Trophoblast cell (in vitro differentiated cells and primary cell): ENCODE measurements at regions not wholly inside any gene's neighbourhood (a gene's known extent, or its start where the extent isn't known, plus 50 kb on each side); places are given as distances from the start of the nearest gene placed in this dataset.

Source experiments
- DNase-seq, 2 donors: peaks; one replicate each; pipeline ENCODE4 v3.0.0-alpha.2; 2016
- H2AFZ ChIP-seq: 2 replicates; pipeline ENCODE4 v1.6.1; 2013; ENCODE audit warnings: low read length, moderate library complexity, mild to moderate bottlenecking; ENCODE audit not compliant: insufficient read depth, poor library complexity
- H2AK5ac ChIP-seq: 2 replicates; pipeline ENCODE4 v1.6.1; 2013; ENCODE audit warnings: mild to moderate bottlenecking, low read length
- H2BK120ac ChIP-seq: 2 replicates; pipeline ENCODE4 v1.6.1; 2013; ENCODE audit warnings: low read length, mild to moderate bottlenecking, moderate library complexity; ENCODE audit not compliant: insufficient read depth, poor library complexity
- H2BK12ac ChIP-seq: 2 replicates; pipeline ENCODE4 v1.6.1; 2013; ENCODE audit warnings: mild to moderate bottlenecking, low read length, moderate library complexity
- H2BK5ac ChIP-seq: 2 replicates; pipeline ENCODE4 v1.6.1; 2013; ENCODE audit warnings: low read length, low read depth, moderate library complexity, mild to moderate bottlenecking; ENCODE audit not compliant: poor library complexity
- H3K14ac ChIP-seq: 2 replicates; pipeline ENCODE4 v1.6.1; 2013; ENCODE audit warnings: mild to moderate bottlenecking, low read length
- H3K18ac ChIP-seq: 2 replicates; pipeline ENCODE4 v1.6.1; 2013; ENCODE audit warnings: mild to moderate bottlenecking, low read length
- H3K23ac ChIP-seq: 2 replicates; pipeline ENCODE4 v1.6.1; 2013; ENCODE audit warnings: low read length
- H3K27ac ChIP-seq: 2 replicates; pipeline ENCODE4 v1.5.1; 2013; ENCODE audit warnings: low read depth, mild to moderate bottlenecking, inconsistent platforms, low read length, moderate library complexity
- H3K27me3 ChIP-seq: 2 replicates; pipeline ENCODE4 v1.6.1; 2013; ENCODE audit warnings: inconsistent platforms, mild to moderate bottlenecking, low read length, moderate library complexity; ENCODE audit not compliant: insufficient read depth
- H3K36me3 ChIP-seq, 2 experiments: 1 replicate in 1 of 2; 2 replicates in 1 of 2; pipeline ENCODE4 v1.6.1; 2013; ENCODE audit warnings: low read length in 2 of 2, mild to moderate bottlenecking in 2 of 2, moderate library complexity in 1 of 2; ENCODE audit not compliant: insufficient read depth in 2 of 2, control insufficient read depth in 1 of 2
- H3K4ac ChIP-seq: 2 replicates; pipeline ENCODE4 v1.6.1; 2013; ENCODE audit warnings: low read depth, mild to moderate bottlenecking, low read length, moderate library complexity
- H3K4me1 ChIP-seq, 2 experiments: 1 replicate in 1 of 2; 2 replicates in 1 of 2; pipeline ENCODE4 v1.6.1; 2013; ENCODE audit warnings: low read length in 2 of 2, mild to moderate bottlenecking in 2 of 2, moderate library complexity in 1 of 2; ENCODE audit not compliant: insufficient read depth in 2 of 2, control insufficient read depth in 1 of 2
- H3K4me2 ChIP-seq: 2 replicates; pipeline ENCODE4 v1.6.1; 2013; ENCODE audit warnings: inconsistent platforms, mild to moderate bottlenecking, low read length, moderate library complexity
- H3K4me3 ChIP-seq: 2 replicates; pipeline ENCODE4 v1.5.1; 2013; ENCODE audit warnings: mild to moderate bottlenecking, low read depth, low read length, inconsistent platforms
- H3K79me1 ChIP-seq: one replicate; pipeline ENCODE4 v1.6.1; 2013; ENCODE audit warnings: low read length
- H3K79me2 ChIP-seq: 2 replicates; pipeline ENCODE4 v1.6.1; 2013; ENCODE audit warnings: low read length, mild to moderate bottlenecking; ENCODE audit not compliant: control insufficient read depth, insufficient read depth, poor library complexity
- H3K9ac ChIP-seq: 2 replicates; pipeline ENCODE4 v1.6.1; 2013; ENCODE audit warnings: mild to moderate bottlenecking, low read length
- H3K9me3 ChIP-seq: 2 replicates; pipeline ENCODE4 v1.6.1; 2013; ENCODE audit warnings: low read depth, mild to moderate bottlenecking, control low read depth, inconsistent platforms, low read length; ENCODE audit not compliant: insufficient read depth
- H4K12ac ChIP-seq: 2 replicates; pipeline ENCODE4 v1.6.1; 2013; ENCODE audit warnings: low read depth, mild to moderate bottlenecking, low read length, moderate library complexity
- H4K8ac ChIP-seq: 2 replicates; pipeline ENCODE4 v1.6.1; 2013; ENCODE audit warnings: low read depth, mild to moderate bottlenecking, low read length, moderate library complexity
- H4K91ac ChIP-seq: one replicate; pipeline ENCODE4 v1.6.1; 2013; ENCODE audit warnings: low read depth, mild to moderate bottlenecking, low read length, moderate library complexity
- WGBS: extraction: QIAGEN DNeasy Blood & Tissue Kit; methylation state at CpG from one replicate; pipeline ENCODE4 v1.1.7; 2013; ENCODE audit warnings: missing lambda C conversion rate; ENCODE audit not compliant: insufficient read length, insufficient coverage; ENCODE audit errors: extremely low coverage; 5-methylcytosine and 5-hydroxymethylcytosine counted together

DNA sequence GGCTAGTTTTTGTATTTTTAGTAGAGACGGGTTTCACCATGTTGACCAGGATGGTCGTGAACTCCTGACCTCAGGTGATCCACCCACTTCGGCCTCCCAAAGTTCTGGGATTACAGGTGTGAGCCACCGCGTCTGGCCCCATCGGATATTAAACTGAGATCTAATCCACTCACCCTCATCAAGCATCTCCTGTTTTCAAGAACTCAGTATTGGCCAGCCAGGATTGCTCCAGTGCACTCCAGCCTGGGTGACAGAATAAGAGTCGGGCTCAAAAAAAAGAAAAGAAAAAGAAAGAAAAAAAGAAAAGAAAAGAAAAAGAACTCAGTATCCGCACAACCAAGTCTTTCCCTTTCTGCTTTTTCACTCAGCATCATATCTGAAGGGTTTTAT, 167.6 kb downstream of the OR13H1 start:
- Histone ChIP-seq H3K9me3 (no peaks in the 10 kb centered on the region), H2BK5ac (no peak overlapping the region), H3K23ac (no peak overlapping the region), H2AK5ac (no peak overlapping the region), H3K36me3 (no peaks in the 10 kb centered on the region), H3K14ac (no peak overlapping the region), H3K79me1 (no peaks in the 10 kb centered on the region), H3K27ac (no peak overlapping the region), H3K4me1 (no peaks in the 10 kb centered on the region), H3K9ac (no peak overlapping the region), H2AFZ (no peak overlapping the region), H3K4me3 (no peak overlapping the region), H4K12ac (no peak overlapping the region), H4K8ac (no peak overlapping the region), H2BK12ac (no peak overlapping the region), H2BK120ac (no peak overlapping the region), H3K18ac (no peak overlapping the region), H3K79me2 (no peaks in the 10 kb centered on the region), H3K4me2 (no peak overlapping the region), H4K91ac (no peak overlapping the region), H3K4ac (no peak overlapping the region), H3K27me3 (no peaks in the 10 kb centered on the region)
- peak in 1 of 2 donors; percentile 3 for DNase-seq
- WGBS: no CpG with 5 or more reads among the region's 8 CpGs

DNA sequence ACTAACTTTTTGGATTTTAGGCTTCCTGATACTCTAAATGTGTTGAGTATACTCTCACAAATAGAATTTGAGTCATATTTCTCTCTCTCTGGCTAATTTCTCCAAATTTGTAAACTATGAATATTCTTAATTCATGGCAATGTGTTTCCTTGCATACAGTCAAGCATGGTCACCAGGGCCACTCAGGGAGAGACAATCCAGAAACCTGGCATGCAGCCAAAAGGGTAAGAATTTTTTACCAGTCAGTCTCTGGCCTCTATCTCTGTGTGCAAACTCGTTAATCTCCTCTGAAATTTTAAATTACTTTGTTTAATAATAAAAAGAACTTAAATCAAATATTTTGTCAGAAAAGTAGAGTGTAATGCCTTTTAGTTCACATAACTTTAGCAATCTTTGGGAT, 179.8 kb downstream of the OR13H1 start:
- H3K9me3 ChIP-seq: peaks cover under 1% of the 10 kb centered on the region
- H3K79me1 ChIP-seq: no peaks in the 10 kb centered on the region
- H3K14ac ChIP-seq: no peak overlapping the region
- H3K4me2 ChIP-seq: no peak overlapping the region
- H4K91ac ChIP-seq: no peak overlapping the region
- H3K36me3 ChIP-seq: no peaks in the 10 kb centered on the region
- H3K4ac ChIP-seq: no peak overlapping the region
- H4K12ac ChIP-seq: no peak overlapping the region
- H2BK120ac ChIP-seq: no peak overlapping the region
- no peak overlapping the region for H2AK5ac ChIP-seq
- H3K18ac ChIP-seq: no peak overlapping the region
- no peaks in the 10 kb centered on the region for H3K79me2 ChIP-seq
- H2BK12ac ChIP-seq: no peak overlapping the region
- H2AFZ ChIP-seq: no peak overlapping the region
- H2BK5ac ChIP-seq: no peak overlapping the region
- whole genome bisulfite sequencing: no CpG with 5 or more reads among the region's 1 CpG
- H3K9ac ChIP-seq: no peak overlapping the region
- no peak overlapping the region for H4K8ac ChIP-seq
- DNase-seq: no peak
- no peaks in the 10 kb centered on the region for H3K27me3 ChIP-seq
- H3K27ac ChIP-seq: no peak overlapping the region
- no peak overlapping the region for H3K4me3 ChIP-seq
- H3K23ac ChIP-seq: no peak overlapping the region
- H3K4me1 ChIP-seq: no peaks in the 10 kb centered on the region

DNA sequence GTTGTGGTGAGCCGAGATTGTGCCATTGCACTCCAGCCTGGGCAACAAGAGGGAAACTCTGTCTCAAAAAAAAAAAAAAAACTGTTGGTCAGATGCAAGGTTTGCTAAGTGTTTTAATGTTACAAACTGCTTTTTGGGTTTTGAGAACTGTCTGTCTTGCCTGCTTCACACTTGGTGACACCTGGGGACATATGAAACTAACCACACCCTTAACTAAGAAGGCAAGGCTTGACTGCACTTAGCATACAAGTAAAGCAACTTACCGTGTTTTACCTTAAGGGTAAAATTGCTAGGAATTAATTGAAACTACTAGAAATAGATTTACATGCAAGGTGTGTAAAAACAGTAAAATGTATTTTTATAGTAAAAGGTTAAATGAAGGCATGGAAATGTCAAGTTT, 180.4 kb downstream of the OR13H1 start:
- Histone ChIP-seq H4K8ac (no peak overlapping the region), H3K4me1 (no peaks in the 10 kb centered on the region), H3K4ac (no peak overlapping the region)

DNA sequence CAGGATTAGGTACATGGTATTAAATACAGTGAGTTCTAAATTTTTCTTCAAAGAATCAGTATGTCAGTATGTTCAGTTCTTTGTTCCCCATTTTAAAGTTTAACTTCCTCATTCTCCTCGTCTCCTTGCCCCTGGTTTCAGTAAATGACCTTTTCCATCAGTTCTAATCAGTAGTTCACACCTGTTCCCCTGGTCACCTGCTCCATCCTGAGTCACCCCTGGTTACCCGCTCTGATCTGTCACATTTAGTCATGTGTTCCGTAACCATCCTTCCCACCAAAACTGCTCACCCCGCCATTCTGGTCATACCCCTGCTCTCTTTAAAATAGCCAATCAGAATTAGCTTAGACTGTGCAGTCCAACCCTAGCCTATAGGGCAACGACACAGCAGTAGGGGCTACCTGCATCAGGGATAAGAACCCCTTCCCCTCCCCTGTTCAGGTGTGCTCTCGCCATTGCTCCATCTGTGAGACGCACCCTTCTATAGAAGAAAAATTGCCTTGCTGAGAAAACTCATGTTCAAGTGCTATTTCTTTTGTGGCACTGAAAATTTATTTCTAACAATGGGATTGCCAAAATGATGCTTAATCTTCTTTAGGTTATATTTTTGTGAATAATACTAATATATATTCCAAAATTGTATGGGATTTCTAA, 181.3 kb downstream of the OR13H1 start:
- Histone ChIP-seq H3K18ac (no peak overlapping the region), H3K14ac (no peak overlapping the region), H2AFZ (no peak overlapping the region), H3K4me2 (no peak overlapping the region), H3K4ac (no peak overlapping the region), H4K8ac (no peak overlapping the region), H2BK5ac (no peak overlapping the region), H3K23ac (no peak overlapping the region), H3K9ac (no peak overlapping the region), H3K4me3 (no peak overlapping the region), H3K79me2 (no peaks in the 10 kb centered on the region), H3K36me3 (no peaks in the 10 kb centered on the region), H3K9me3 (peaks cover 2% of the 10 kb centered on the region), H2BK120ac (no peak overlapping the region), H3K27ac (no peak overlapping the region), H3K27me3 (no peaks in the 10 kb centered on the region), H4K91ac (no peak overlapping the region), H4K12ac (no peak overlapping the region), H3K4me1 (no peaks in the 10 kb centered on the region), H2BK12ac (no peak overlapping the region), H3K79me1 (no peaks in the 10 kb centered on the region), H2AK5ac (no peak overlapping the region)
- DNase-seq: no peak
- WGBS: no CpG with 5 or more reads among the region's 7 CpGs

More for the DNA sequence above, 180.4 kb downstream of the OR13H1 start:
- no peaks in the 10 kb centered on the region for H3K27me3 ChIP-seq
- no peak overlapping the region for H3K9ac ChIP-seq
- H2BK12ac ChIP-seq: no peak overlapping the region
- no peaks in the 10 kb centered on the region for H3K36me3 ChIP-seq
- H3K23ac ChIP-seq: no peak overlapping the region
- H4K91ac ChIP-seq: no peak overlapping the region
- H3K4me2 ChIP-seq: no peak overlapping the region
- no peaks in the 10 kb centered on the region for H3K79me2 ChIP-seq
- no peak overlapping the region for H2BK5ac ChIP-seq
- WGBS: no CpG with 5 or more reads among the region's 2 CpGs
- H3K4me3 ChIP-seq: no peak overlapping the region
- H3K27ac ChIP-seq: no peak overlapping the region
- no peaks in the 10 kb centered on the region for H3K79me1 ChIP-seq
- no peak overlapping the region for H2AFZ ChIP-seq
- H3K18ac ChIP-seq: no peak overlapping the region
- no peak overlapping the region for H3K14ac ChIP-seq
- DNase-seq: no peak
- no peak overlapping the region for H4K12ac ChIP-seq
- no peak overlapping the region for H2BK120ac ChIP-seq
- H3K9me3 ChIP-seq: peaks cover 2% of the 10 kb centered on the region
- H2AK5ac ChIP-seq: no peak overlapping the region
